Activated CD8-positive, alpha-beta memory T cell treated with anti-CD3 and anti-CD28 coated beads, Interleukin-2, amount 10 ng/mL, durations not matched to agents 7 days and 5 days (primary cell): ENCODE measurements at regions not wholly inside any gene's neighbourhood (a gene's known extent, or its start where the extent isn't known, plus 50 kb on each side); places are given as distances from the start of the nearest gene placed in this dataset.

Experiments used
- ATAC-seq: fragments of 150-1000 bp; cut with Tn5 transposase; one replicate; pipeline ENCODE4 v1.10.0; 2021; ENCODE audit warnings: moderate library complexity
- CTCF ChIA-PET: fragments of 350-600 bp; sonication (Branson Sonifier 250); formaldehyde crosslinking; loops from one replicate; lab custom pipeline; 2021; ENCODE audit warnings: antibody characterized with exemption; lab: Charles Lee
- DNase-seq: peaks from one replicate; pipeline ENCODE4 v3.0.0-alpha.2; 2020
- H3K27ac Mint-ChIP-seq: one replicate; pipeline ENCODE4 v1.8.0; 2021; ENCODE audit warnings: mild to moderate bottlenecking, mixed read lengths
- H3K27me3 Mint-ChIP-seq: one replicate; pipeline ENCODE4 v1.8.0; 2021; ENCODE audit warnings: mixed read lengths
- H3K36me3 Mint-ChIP-seq: one replicate; pipeline ENCODE4 v1.8.0; 2021; ENCODE audit warnings: mild to moderate bottlenecking, mixed read lengths
- H3K4me1 Mint-ChIP-seq: one replicate; pipeline ENCODE4 v1.8.0; 2021; ENCODE audit warnings: mixed read lengths
- H3K4me3 Mint-ChIP-seq: one replicate; pipeline ENCODE4 v1.8.0; 2021; ENCODE audit warnings: mild to moderate bottlenecking, moderate library complexity, mixed read lengths
- H3K9me3 Mint-ChIP-seq: one replicate; pipeline ENCODE4 v1.8.0; 2022; ENCODE audit warnings: low read depth, mixed read lengths

GRCh38 chr11:104765401-104766095 lies 132.7 kb downstream of the CASP12 start:
- Mint-ChIP-seq H3K4me3 (no peak overlapping the region), H3K36me3 (peaks cover 18% of the 10 kb centered on the region), H3K27ac (no peak overlapping the region), H3K27me3 (no peaks in the 10 kb centered on the region), H3K4me1 (peaks cover 17% of the 10 kb centered on the region), H3K9me3 (peaks cover 6% of the 10 kb centered on the region)
- CTCF ChIA-PET: interaction anchor here (0.7 to 1.3 kb wide), 3 partner anchors 12 to 169 kb away, joined by 3 read pairs; no protein-coding TSS in a partner anchor
- ATAC-seq (no peak), DNase-seq (no peak)

GRCh38 chr11:104764710-104765045 lies 133.6 kb downstream of the CASP12 start:
- ATAC-seq (peak; percentile 27), DNase-seq (no peak)
- H3K4me3 Mint-ChIP-seq: no peak overlapping the region
- CTCF ChIA-PET: interaction anchor here (1.3 kb wide), 1 partner anchor 13 kb away, joined by 3 read pairs; no protein-coding TSS in a partner anchor
- peaks cover 21% of the 10 kb centered on the region for H3K4me1 Mint-ChIP-seq
- peaks cover 11% of the 10 kb centered on the region for H3K9me3 Mint-ChIP-seq
- peaks cover 27% of the 10 kb centered on the region for H3K36me3 Mint-ChIP-seq
- peak overlapping the region; percentile 52 for H3K27ac Mint-ChIP-seq
- no peaks in the 10 kb centered on the region for H3K27me3 Mint-ChIP-seq

- Mint-ChIP-seq H3K27ac (peak overlapping the region; percentile 52), H3K4me3 (no peak overlapping the region)
Measured at GRCh38 chr11:104763930-104764709, 134.1 kb downstream of the CASP12 start.

GRCh38 chr11:104761511-104761910 lies 136.7 kb downstream of the CASP12 start:
- Mint-ChIP-seq H3K4me1 (peaks cover 21% of the 10 kb centered on the region), H3K27ac (no peak overlapping the region), H3K27me3 (no peaks in the 10 kb centered on the region), H3K9me3 (peaks cover 17% of the 10 kb centered on the region), H3K36me3 (peaks cover 33% of the 10 kb centered on the region), H3K4me3 (no peak overlapping the region)
- CTCF ChIA-PET: no interaction called here
- DNase-seq: no peak
- ATAC-seq: no peak

More at GRCh38 chr11:104763930-104764709, 134.1 kb downstream of the CASP12 start:
- CTCF ChIA-PET: interaction anchor here (1.3 kb wide), 1 partner anchor 14 kb away, joined by 3 read pairs; no protein-coding TSS in a partner anchor
- Mint-ChIP-seq H3K27me3 (no peaks in the 10 kb centered on the region), H3K36me3 (peaks cover 32% of the 10 kb centered on the region), H3K9me3 (peaks cover 16% of the 10 kb centered on the region), H3K4me1 (peaks cover 21% of the 10 kb centered on the region)
- ATAC-seq: peak; percentile 57
- DNase-seq: no peak

GRCh38 chr11:104759464-104759863 lies 138.8 kb downstream of the CASP12 start:
- no peak overlapping the region for H3K4me3 Mint-ChIP-seq
- peaks cover 17% of the 10 kb centered on the region for H3K9me3 Mint-ChIP-seq
- ATAC-seq (no peak), DNase-seq (no peak)
- H3K36me3 Mint-ChIP-seq: peaks cover 31% of the 10 kb centered on the region
- H3K27me3 Mint-ChIP-seq: no peaks in the 10 kb centered on the region
- no peak overlapping the region for H3K27ac Mint-ChIP-seq
- H3K4me1 Mint-ChIP-seq: peaks cover 14% of the 10 kb centered on the region
- CTCF ChIA-PET: interaction anchor here (1.4 kb wide), 1 partner anchor 24 kb away, joined by 5 read pairs; no protein-coding TSS in a partner anchor

GRCh38 chr11:104738918-104739317 lies 159.3 kb downstream of the CASP12 start:
- Mint-ChIP-seq H3K4me3 (no peak overlapping the region), H3K4me1 (peaks cover 5% of the 10 kb centered on the region), H3K36me3 (peaks cover 17% of the 10 kb centered on the region), H3K9me3 (no peaks in the 10 kb centered on the region), H3K27ac (no peak overlapping the region), H3K27me3 (no peaks in the 10 kb centered on the region)
- ATAC-seq (no peak), DNase-seq (no peak)
- CTCF ChIA-PET: no interaction called here

GRCh38 chr11:104738208-104738607 lies 160.1 kb downstream of the CASP12 start:
- CTCF ChIA-PET: no interaction called here
- peaks cover 5% of the 10 kb centered on the region for H3K4me1 Mint-ChIP-seq
- no peaks in the 10 kb centered on the region for H3K9me3 Mint-ChIP-seq
- H3K4me3 Mint-ChIP-seq: no peak overlapping the region
- no peaks in the 10 kb centered on the region for H3K27me3 Mint-ChIP-seq
- no peak for DNase-seq
- no peak overlapping the region for H3K27ac Mint-ChIP-seq
- H3K36me3 Mint-ChIP-seq: peaks cover 17% of the 10 kb centered on the region
- ATAC-seq: no peak

- CTCF ChIA-PET: interaction anchor here (0.9 to 1.3 kb wide), 3 partner anchors 11 to 23 kb away, joined by 3 to 5 read pairs (median 4); no protein-coding TSS in a partner anchor
- Mint-ChIP-seq H3K36me3 (peaks cover 25% of the 10 kb centered on the region), H3K27ac (no peak overlapping the region), H3K4me1 (peaks cover 17% of the 10 kb centered on the region), H3K27me3 (no peaks in the 10 kb centered on the region), H3K9me3 (no peaks in the 10 kb centered on the region), H3K4me3 (no peak overlapping the region)
- ATAC-seq (no peak), DNase-seq (no peak)
Measured at GRCh38 chr11:104736502-104736901, 161.8 kb downstream of the CASP12 start.

GRCh38 chr11:104734998-104735397 lies 163.3 kb downstream of the CASP12 start:
- no peak overlapping the region for H3K27ac Mint-ChIP-seq
- ATAC-seq: no peak
- no peaks in the 10 kb centered on the region for H3K9me3 Mint-ChIP-seq
- H3K36me3 Mint-ChIP-seq: peaks cover 26% of the 10 kb centered on the region
- peaks cover 23% of the 10 kb centered on the region for H3K4me1 Mint-ChIP-seq
- no peak for DNase-seq
- H3K4me3 Mint-ChIP-seq: no peak overlapping the region
- no peaks in the 10 kb centered on the region for H3K27me3 Mint-ChIP-seq
- CTCF ChIA-PET: interaction anchor here (1.3 kb wide), 1 partner anchor 24 kb away, joined by 5 read pairs; no protein-coding TSS in a partner anchor

- H3K27ac Mint-ChIP-seq: peak overlapping the region; percentile 79
- H3K36me3 Mint-ChIP-seq: peaks cover 26% of the 10 kb centered on the region
- DNase-seq (peak; percentile 80), ATAC-seq (peak; percentile 92)
- H3K4me3 Mint-ChIP-seq: no peak overlapping the region
- CTCF ChIA-PET: no interaction called here
- H3K9me3 Mint-ChIP-seq: peaks cover 3% of the 10 kb centered on the region
- H3K27me3 Mint-ChIP-seq: no peaks in the 10 kb centered on the region
- H3K4me1 Mint-ChIP-seq: peaks cover 28% of the 10 kb centered on the region
Measured at GRCh38 chr11:104731890-104732289, 166.4 kb downstream of the CASP12 start.

- CTCF ChIA-PET: no interaction called here
- H3K4me1 Mint-ChIP-seq: peaks cover 23% of the 10 kb centered on the region
- peaks cover 28% of the 10 kb centered on the region for H3K36me3 Mint-ChIP-seq
- DNase-seq: no peak
- no peak overlapping the region for H3K27ac Mint-ChIP-seq
- peaks cover 5% of the 10 kb centered on the region for H3K9me3 Mint-ChIP-seq
- H3K27me3 Mint-ChIP-seq: no peaks in the 10 kb centered on the region
- H3K4me3 Mint-ChIP-seq: no peak overlapping the region
- no peak for ATAC-seq
Measured at GRCh38 chr11:104728927-104729326, 169.3 kb downstream of the CASP12 start.

GRCh38 chr11:104727768-104728167 lies 170.5 kb downstream of the CASP12 start:
- peaks cover 23% of the 10 kb centered on the region for H3K4me1 Mint-ChIP-seq
- H3K9me3 Mint-ChIP-seq: peaks cover 13% of the 10 kb centered on the region
- H3K27me3 Mint-ChIP-seq: no peaks in the 10 kb centered on the region
- H3K36me3 Mint-ChIP-seq: peaks cover 36% of the 10 kb centered on the region
- CTCF ChIA-PET: no interaction called here
- no peak overlapping the region for H3K27ac Mint-ChIP-seq
- no peak for ATAC-seq
- H3K4me3 Mint-ChIP-seq: no peak overlapping the region
- DNase-seq: no peak

- ATAC-seq: no peak
- Mint-ChIP-seq H3K36me3 (peaks cover 34% of the 10 kb centered on the region), H3K4me3 (no peak overlapping the region), H3K4me1 (peaks cover 17% of the 10 kb centered on the region), H3K27me3 (no peaks in the 10 kb centered on the region), H3K27ac (no peak overlapping the region), H3K9me3 (peaks cover 13% of the 10 kb centered on the region)
- DNase-seq: no peak
- CTCF ChIA-PET: no interaction called here
Measured at GRCh38 chr11:104727095-104727494, 171.2 kb downstream of the CASP12 start.
